Suprapubic skin (tissue), 4 donors: ENCODE measurements at regions not wholly inside any gene's neighbourhood (a gene's known extent, or its start where the extent isn't known, plus 50 kb on each side); places are given as distances from the start of the nearest gene placed in this dataset.

Experiments
- DNase-seq, 2 donors: peaks; one replicate each; pipeline ENCODE4 v3.0.0-alpha.2; 2019; ENCODE audit warnings: low spot score in 2 of 2
- H3K27ac ChIP-seq: fragments of 200-600 bp; sonication (generic); one replicate; pipeline ENCODE4 v1.5.1; 2019
- H3K27me3 ChIP-seq: fragments of 200-600 bp; sonication (generic); one replicate; pipeline ENCODE4 v1.5.1; 2019
- H3K36me3 ChIP-seq: fragments of 200-600 bp; sonication (generic); one replicate; pipeline ENCODE4 v1.5.1; 2019
- H3K4me1 ChIP-seq: fragments of 200-600 bp; sonication (generic); one replicate; pipeline ENCODE4 v1.5.1; 2019
- H3K4me3 ChIP-seq: fragments of 200-600 bp; sonication (generic); one replicate; pipeline ENCODE4 v1.5.1; 2019; ENCODE audit warnings: mild to moderate bottlenecking
- H3K9me3 ChIP-seq: fragments of 200-600 bp; sonication (generic); one replicate; pipeline ENCODE4 v1.5.1; 2019
- EP300 ChIP-seq: sonication (generic); formaldehyde crosslinking; IDR thresholded peaks from one replicate; pipeline ENCODE4 v1.6.1; 2017; ENCODE audit warnings: antibody characterized with exemption
- POLR2A ChIP-seq, 2 donors: fragments of 450-650 bp; IDR thresholded peaks; one replicate each; pipeline ENCODE4 v1.6.1; 2017; ENCODE audit warnings: antibody characterized with exemption in 2 of 2, mild to moderate bottlenecking in 2 of 2, moderate library complexity in 2 of 2
- POLR2AphosphoS5 ChIP-seq, 3 donors: sonication (generic); formaldehyde crosslinking; IDR thresholded peaks; one replicate each; pipeline ENCODE4 v1.6.1; 2017; ENCODE audit warnings: antibody characterized with exemption in 3 of 3
- WGBS: methylation state at CpG from one replicate; pipeline ENCODE4 v1.1.5; 2018; 5-methylcytosine and 5-hydroxymethylcytosine counted together
- TF ChIP-seq, protein P1 (sequence below), 2 donors: fragments of 200-600 bp in 1 of 2; fragments of 450-650 bp in 1 of 2; sonication (generic) in 1 of 2; IDR thresholded peaks; one replicate each; pipeline ENCODE4 v1.5.1; 2016 to 2019; ENCODE audit warnings: antibody characterized with exemption in 2 of 2, mild to moderate bottlenecking in 1 of 2, moderate library complexity in 1 of 2

DNA sequence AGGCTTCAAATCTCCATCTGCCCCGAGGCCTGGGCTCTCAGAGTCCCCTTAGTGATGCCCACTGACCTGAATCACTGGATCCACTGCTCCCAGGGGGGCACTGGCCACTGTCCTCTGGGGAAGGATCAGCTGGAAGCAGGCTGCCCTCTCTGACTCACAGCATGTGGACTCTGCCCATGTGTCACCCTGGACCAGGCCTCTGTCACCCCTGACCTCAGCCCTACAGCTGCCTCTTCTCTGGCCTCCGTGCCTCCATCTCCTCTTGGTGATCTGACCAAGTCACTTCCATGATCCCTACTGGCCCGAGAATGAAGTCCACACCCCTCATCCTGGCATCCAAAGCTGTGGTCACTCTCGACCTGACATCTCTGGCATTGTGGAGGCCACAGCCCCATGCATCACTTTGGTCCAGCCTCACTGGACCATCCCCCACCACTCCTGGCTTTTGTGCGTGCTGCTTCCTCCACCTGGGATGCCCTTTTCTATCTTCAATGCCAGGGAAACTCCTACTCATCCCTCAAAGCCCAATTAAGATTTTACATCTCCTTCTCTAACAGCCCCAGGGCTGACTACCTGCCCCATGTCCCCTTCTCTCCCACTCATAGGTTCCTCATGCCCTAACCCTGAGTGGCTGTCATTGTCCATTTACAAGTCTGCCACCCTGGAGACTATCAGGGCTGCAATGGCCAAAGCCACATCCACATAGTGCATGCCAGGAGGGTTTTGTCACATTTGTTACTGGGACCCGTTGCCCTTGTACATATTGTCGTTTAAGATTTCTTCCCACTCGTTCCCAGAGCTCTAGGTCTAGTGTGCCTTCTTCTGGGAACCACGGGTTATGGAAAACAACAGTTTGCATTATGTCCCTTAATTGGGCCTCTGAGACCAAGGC is 685.0 kb downstream of the MATN1 start:
- Histone ChIP-seq H3K4me1 (peaks cover 3% of the 10 kb centered on the region), H3K9me3 (no peaks in the 10 kb centered on the region), H3K4me3 (no peak overlapping the region), H3K27ac (no peak overlapping the region), H3K36me3 (no peaks in the 10 kb centered on the region), H3K27me3 (peaks cover 18% of the 10 kb centered on the region)
- DNase-seq, result no peak
- TF ChIP-seq EP300 (no peak), POLR2AphosphoS5 (IDR thresholded peaks at IDR 0.05) (no peak), POLR2A (IDR thresholded peaks at IDR 0.05) (no peak)
- TF ChIP-seq, protein P1, sequence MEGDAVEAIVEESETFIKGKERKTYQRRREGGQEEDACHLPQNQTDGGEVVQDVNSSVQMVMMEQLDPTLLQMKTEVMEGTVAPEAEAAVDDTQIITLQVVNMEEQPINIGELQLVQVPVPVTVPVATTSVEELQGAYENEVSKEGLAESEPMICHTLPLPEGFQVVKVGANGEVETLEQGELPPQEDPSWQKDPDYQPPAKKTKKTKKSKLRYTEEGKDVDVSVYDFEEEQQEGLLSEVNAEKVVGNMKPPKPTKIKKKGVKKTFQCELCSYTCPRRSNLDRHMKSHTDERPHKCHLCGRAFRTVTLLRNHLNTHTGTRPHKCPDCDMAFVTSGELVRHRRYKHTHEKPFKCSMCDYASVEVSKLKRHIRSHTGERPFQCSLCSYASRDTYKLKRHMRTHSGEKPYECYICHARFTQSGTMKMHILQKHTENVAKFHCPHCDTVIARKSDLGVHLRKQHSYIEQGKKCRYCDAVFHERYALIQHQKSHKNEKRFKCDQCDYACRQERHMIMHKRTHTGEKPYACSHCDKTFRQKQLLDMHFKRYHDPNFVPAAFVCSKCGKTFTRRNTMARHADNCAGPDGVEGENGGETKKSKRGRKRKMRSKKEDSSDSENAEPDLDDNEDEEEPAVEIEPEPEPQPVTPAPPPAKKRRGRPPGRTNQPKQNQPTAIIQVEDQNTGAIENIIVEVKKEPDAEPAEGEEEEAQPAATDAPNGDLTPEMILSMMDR (IDR thresholded peaks at IDR 0.05), result no peak
- 78% methylated on average over 8 of the region's 9 CpGs for WGBS

DNA sequence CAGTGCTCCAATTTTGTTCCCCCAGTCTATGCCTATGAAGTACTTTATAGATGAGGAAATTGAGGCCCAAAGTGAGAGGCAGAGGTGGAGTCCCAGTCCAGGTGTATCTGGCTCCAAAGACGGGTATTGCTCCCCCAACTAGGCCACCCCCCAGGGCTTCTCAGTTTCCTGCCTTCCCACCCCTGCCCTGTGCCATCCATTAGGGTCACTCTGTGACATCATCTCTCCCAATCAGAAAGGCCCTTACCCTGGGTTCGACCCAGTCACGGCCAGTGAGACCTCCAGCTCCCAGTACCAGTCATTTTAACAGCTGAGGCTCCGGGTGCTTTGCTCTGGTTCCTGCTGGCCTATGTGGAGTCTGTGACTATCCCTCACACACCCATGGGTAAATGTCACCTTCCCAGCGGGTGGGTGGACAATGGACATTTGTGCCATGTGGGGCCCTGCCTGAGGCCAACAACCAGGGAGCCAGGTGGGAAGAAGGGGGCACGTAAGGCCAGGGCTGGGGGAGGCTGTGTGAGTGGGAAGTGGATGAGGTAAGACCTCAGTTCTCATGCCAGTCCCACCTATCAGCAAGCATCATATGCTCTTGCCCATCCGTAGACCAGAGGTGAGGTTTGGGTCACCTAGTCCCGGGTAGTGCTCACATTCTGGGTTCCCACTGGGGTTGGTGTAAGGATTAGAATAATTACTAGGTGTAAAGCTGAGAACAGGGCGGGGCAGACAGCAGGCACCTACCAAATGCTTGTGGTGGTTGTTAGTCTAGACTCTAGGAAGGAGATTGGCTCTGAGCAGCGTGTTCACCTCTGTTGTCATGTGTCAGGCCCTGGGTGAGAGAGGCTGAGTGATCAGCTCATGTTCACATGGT is 685.9 kb downstream of the MATN1 start:
- H3K9me3 ChIP-seq, result no peaks in the 10 kb centered on the region
- H3K27me3 ChIP-seq, result peaks cover 24% of the 10 kb centered on the region
- H3K27ac ChIP-seq, result no peak overlapping the region
- TF ChIP-seq, protein P1 (IDR thresholded peaks at IDR 0.05), result no peak
- TF ChIP-seq POLR2AphosphoS5 (IDR thresholded peaks at IDR 0.05) (no peak), POLR2A (IDR thresholded peaks at IDR 0.05) (no peak), EP300 (no peak)
- H3K4me3 ChIP-seq, result no peak overlapping the region
- WGBS, result 88% methylated on average over 10 of the region's 10 CpGs
- peaks cover 3% of the 10 kb centered on the region for H3K4me1 ChIP-seq
- H3K36me3 ChIP-seq, result no peaks in the 10 kb centered on the region
- DNase-seq, result no peak

DNA sequence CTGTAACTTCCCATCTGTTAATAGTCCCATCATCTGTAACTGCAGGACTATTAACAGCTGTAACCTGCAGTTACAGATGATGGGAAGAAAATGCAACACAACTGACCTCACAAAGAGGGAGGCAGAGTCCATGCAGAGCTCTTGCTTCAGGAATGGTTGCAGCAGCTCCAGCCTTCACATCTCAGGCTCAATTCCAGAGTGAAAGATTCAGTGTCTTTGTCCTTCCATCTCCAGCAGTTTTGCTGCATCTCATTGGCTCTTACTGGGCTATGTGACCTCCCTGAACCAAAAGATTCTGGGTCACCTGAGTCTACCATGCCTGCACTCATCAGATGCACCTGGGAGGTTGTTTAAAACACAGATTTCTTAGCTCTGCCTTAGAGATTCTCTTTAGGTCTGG is 686.7 kb downstream of the MATN1 start:
- Histone ChIP-seq H3K27me3 (peaks cover 24% of the 10 kb centered on the region), H3K27ac (no peak overlapping the region), H3K4me1 (peaks cover 3% of the 10 kb centered on the region), H3K9me3 (no peaks in the 10 kb centered on the region), H3K4me3 (no peak overlapping the region), H3K36me3 (no peaks in the 10 kb centered on the region)
- TF ChIP-seq EP300, result no peak
- TF ChIP-seq, protein P1 (IDR thresholded peaks at IDR 0.05), result no peak
- TF ChIP-seq POLR2AphosphoS5 (IDR thresholded peaks at IDR 0.05), result no peak
- no peak for TF ChIP-seq POLR2A (IDR thresholded peaks at IDR 0.05)
- no peak for DNase-seq

DNA sequence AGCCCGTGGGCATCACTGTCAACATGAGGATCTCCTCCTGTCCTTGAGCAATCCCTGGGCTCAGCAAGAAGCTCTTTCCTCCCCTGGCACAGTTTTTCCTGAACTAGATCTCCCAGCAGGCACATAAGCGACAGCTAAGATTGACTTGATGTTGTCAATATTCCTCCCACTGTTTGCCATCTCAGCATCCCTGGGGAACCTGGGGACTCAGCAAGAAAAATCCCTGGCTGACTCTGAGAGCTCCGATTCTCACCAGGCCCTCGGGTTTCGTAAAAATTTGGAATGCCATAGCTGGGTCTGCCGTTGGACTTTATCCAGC is 687.2 kb downstream of the MATN1 start:
- H3K27me3 ChIP-seq, result peaks cover 24% of the 10 kb centered on the region
- TF ChIP-seq, protein P1 (IDR thresholded peaks at IDR 0.05), result no peak
- H3K36me3 ChIP-seq, result no peaks in the 10 kb centered on the region
- H3K4me1 ChIP-seq, result peaks cover 3% of the 10 kb centered on the region
- no peak overlapping the region for H3K27ac ChIP-seq
- WGBS, result 71% methylated on average over 5 of the region's 6 CpGs
- no peaks in the 10 kb centered on the region for H3K9me3 ChIP-seq
- no peak overlapping the region for H3K4me3 ChIP-seq
- DNase-seq, result no peak

DNA sequence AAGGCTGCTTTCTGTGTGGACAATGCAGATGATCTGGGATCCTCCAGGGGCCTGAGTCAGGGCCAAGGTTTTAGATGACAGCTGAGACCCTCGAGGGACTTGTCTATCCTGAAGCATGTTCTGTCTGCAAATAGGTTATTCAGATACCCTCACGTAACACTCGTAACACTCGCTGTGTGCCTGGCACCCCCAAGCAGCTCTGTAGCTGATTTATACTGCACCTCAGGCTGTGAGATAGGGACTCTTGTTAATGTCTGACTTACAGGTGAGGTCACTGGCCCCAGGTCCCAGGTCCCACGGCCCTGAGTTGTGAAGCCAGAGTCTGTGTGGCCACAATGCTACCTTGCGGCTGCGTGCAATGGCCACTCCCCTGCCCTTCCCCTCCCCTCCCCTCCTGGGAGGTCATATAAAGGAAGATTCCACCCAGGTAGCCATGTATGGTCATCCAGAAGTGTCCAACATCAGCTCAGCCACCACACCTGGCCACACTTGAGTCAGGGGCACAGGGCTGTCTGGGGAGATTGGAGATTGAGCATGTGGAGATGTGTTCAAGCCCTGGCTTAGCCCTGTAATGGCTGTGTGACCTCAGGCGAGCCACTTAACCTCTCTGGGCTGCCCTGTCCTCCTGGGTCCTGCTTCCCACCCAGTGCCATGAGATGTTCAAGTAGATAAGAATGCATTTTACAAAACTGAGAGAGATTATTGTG is 687.7 kb downstream of the MATN1 start:
- Histone ChIP-seq H3K36me3 (no peaks in the 10 kb centered on the region), H3K27me3 (peaks cover 24% of the 10 kb centered on the region), H3K27ac (no peak overlapping the region), H3K4me1 (peaks cover 3% of the 10 kb centered on the region), H3K4me3 (no peak overlapping the region), H3K9me3 (no peaks in the 10 kb centered on the region)
- no peak for DNase-seq
- TF ChIP-seq POLR2A (IDR thresholded peaks at IDR 0.05), result no peak
- TF ChIP-seq EP300, result no peak
- TF ChIP-seq POLR2AphosphoS5 (IDR thresholded peaks at IDR 0.05), result no peak
- TF ChIP-seq, protein P1 (IDR thresholded peaks at IDR 0.05), result no peak
- WGBS, result 62% methylated on average over 8 of the region's 8 CpGs
